SU-DHL-6 (cell line): ENCODE measurements at regions not wholly inside any gene's neighbourhood (a gene's known extent, or its start where the extent isn't known, plus 50 kb on each side); places are given as distances from the start of the nearest gene placed in this dataset.

Experiments
- CTCF ChIP-seq: fragments of 200-600 bp; sonication (generic); IDR thresholded peaks from one replicate; pipeline ENCODE4 v1.5.1; 2017; ENCODE audit warnings: antibody characterized with exemption, mild to moderate bottlenecking, low read length, moderate library complexity; ENCODE audit not compliant: insufficient read depth, poor library complexity, severe bottlenecking
- EZH2phosphoT487 ChIP-seq: fragments of 200-600 bp; sonication (generic), shearing (Covaris generic); conservative IDR thresholded peaks from 2 replicates; pipeline ENCODE4 v1.6.1; 2018; ENCODE audit warnings: mild to moderate bottlenecking, antibody characterized with exemption, low read length, moderate library complexity, mixed read lengths

- TF ChIP-seq EZH2phosphoT487, result no peak
- TF ChIP-seq CTCF, result no peak
Observed at GRCh38 chr9:26657958-26658357, 234.6 kb downstream of the CAAP1 start.
